B cell (primary cell): ENCODE measurements at regions not wholly inside any gene's neighbourhood (a gene's known extent, or its start where the extent isn't known, plus 50 kb on each side); places are given as distances from the start of the nearest gene placed in this dataset.

Experiments
- ATAC-seq: fragments of 200-7000 bp; cut with Tn5 transposase; one replicate; pipeline ENCODE4 v1.10.0; 2021; ENCODE audit warnings: low read depth, mild to moderate bottlenecking, moderate number of reproducible peaks, moderate library complexity
- CTCF ChIA-PET: fragments of 350-600 bp; sonication (Branson Sonifier 250); formaldehyde crosslinking; loops from one replicate; lab custom pipeline; 2021; ENCODE audit warnings: antibody characterized with exemption, inconsistent platforms; lab: Charles Lee
- POLR2A ChIA-PET: fragments of 350-600 bp; sonication (Branson Sonifier 250); formaldehyde crosslinking; loops from one replicate; lab custom pipeline; 2021; ENCODE audit warnings: antibody characterized with exemption; lab: Charles Lee
- DNase-seq: peaks from one replicate; pipeline ENCODE4 v3.0.0; 2013
- H2AFZ ChIP-seq: 2 replicates; pipeline ENCODE4 v1.6.1; 2012; ENCODE audit warnings: mild to moderate bottlenecking, low read depth, low read length; ENCODE audit not compliant: insufficient read depth, poor library complexity, severe bottlenecking
- H3K27ac ChIP-seq, 2 donors: 1 replicate in 1 of 2; 2 replicates in 1 of 2; pipeline ENCODE4 v1.5.1; 2012 to 2013; ENCODE audit warnings: low read length in 2 of 2, mild to moderate bottlenecking in 2 of 2, moderate library complexity in 1 of 2
- H3K27me3 ChIP-seq, 4 experiments: fragments of 200-600 bp in 1 of 4; sonication (generic) in 1 of 4; replicated peaks in 1 of 4; 1 replicate in 2 of 4; 2 replicates in 2 of 4; pipeline versions ENCODE4 v1.6.1 to v1.7.0; 2013 to 2016; ENCODE audit warnings: low read length in 3 of 4, mild to moderate bottlenecking in 2 of 4, mixed read lengths in 1 of 4, moderate library complexity in 1 of 4; ENCODE audit not compliant: insufficient read depth in 4 of 4, control insufficient read depth in 3 of 4; ENCODE audit errors: control extremely low read depth in 1 of 4
- H3K36me3 ChIP-seq, 2 experiments: replicated peaks in 1 of 2; 1 replicate in 1 of 2; 2 replicates in 1 of 2; pipeline versions ENCODE4 v1.6.1 to v1.7.1; 2013; ENCODE audit warnings: low read length in 1 of 2; ENCODE audit not compliant: insufficient read depth in 2 of 2, control insufficient read depth in 1 of 2; ENCODE audit errors: control extremely low read depth in 1 of 2, extremely low read depth in 1 of 2
- H3K4me1 ChIP-seq, 2 donors: fragments of 200-600 bp in 1 of 2; sonication (generic) in 1 of 2; 1 replicate in 1 of 2; 2 replicates in 1 of 2; pipeline versions ENCODE4 v1.5.1 to v1.6.1; 2013 to 2017; ENCODE audit warnings: low read length in 2 of 2; ENCODE audit not compliant: control insufficient read depth in 2 of 2, insufficient read depth in 2 of 2
- H3K4me2 ChIP-seq: replicated peaks from 2 replicates; pipeline ENCODE3; 2012; ENCODE audit warnings: mild to moderate bottlenecking, low read depth, low read length; ENCODE audit not compliant: poor library complexity, severe bottlenecking
- H3K4me3 ChIP-seq, 5 experiments: fragments of 200-600 bp in 1 of 5; sonication (generic) in 1 of 5; 1 replicate in 3 of 5; 2 replicates in 2 of 5; pipeline versions ENCODE4 v1.5.1 to v1.7.0; 2011 to 2016; ENCODE audit warnings: low read length in 4 of 5, mild to moderate bottlenecking in 4 of 5, low read depth in 2 of 5, control low read depth in 1 of 5, moderate library complexity in 1 of 5; ENCODE audit not compliant: insufficient read depth in 1 of 5; ENCODE audit errors: control extremely low read depth in 1 of 5, extremely low read depth in 1 of 5
- H3K79me2 ChIP-seq: fragments of 200-600 bp; sonication (generic); one replicate; pipeline ENCODE4 v1.6.0; 2016; ENCODE audit warnings: low read length; ENCODE audit not compliant: control insufficient read depth, insufficient read depth
- H3K9ac ChIP-seq: fragments of 200-600 bp; sonication (generic); 2 replicates; pipeline ENCODE4 v1.6.1; 2017; ENCODE audit warnings: mild to moderate bottlenecking, low read length, moderate library complexity
- H3K9me3 ChIP-seq, 3 donors: one replicate each; pipeline versions ENCODE4 v1.6.1 to v1.7.1; 2013; ENCODE audit warnings: low read length in 2 of 3; ENCODE audit not compliant: control insufficient read depth in 2 of 3, insufficient read depth in 1 of 3; ENCODE audit errors: control extremely low read depth in 1 of 3
- H4K20me1 ChIP-seq: 2 replicates; pipeline ENCODE4 v1.6.0; 2012; ENCODE audit warnings: mild to moderate bottlenecking, low read length; ENCODE audit not compliant: insufficient read depth, control insufficient read depth, poor library complexity, severe bottlenecking
- H3K27ac Mint-ChIP-seq: one replicate; pipeline ENCODE4 v1.8.0; 2021; ENCODE audit warnings: mixed read lengths
- H3K27me3 Mint-ChIP-seq: one replicate; pipeline ENCODE4 v1.8.0; 2021; ENCODE audit warnings: mixed read lengths
- H3K4me1 Mint-ChIP-seq: one replicate; pipeline ENCODE4 v1.8.0; 2021; ENCODE audit warnings: mixed read lengths
- H3K4me3 Mint-ChIP-seq: one replicate; pipeline ENCODE4 v1.8.0; 2021; ENCODE audit warnings: mixed read lengths
- H3K9me3 Mint-ChIP-seq: one replicate; pipeline ENCODE4 v1.8.0; 2022; ENCODE audit warnings: mixed read lengths; ENCODE audit not compliant: insufficient read depth
- CTCF ChIP-seq: fragments of 200-600 bp; IDR thresholded peaks from one replicate; pipeline ENCODE4 v1.8.0; 2022; ENCODE audit warnings: antibody characterized with exemption, mild to moderate bottlenecking
- EZH2 ChIP-seq: IDR thresholded peaks from 2 replicates; pipeline ENCODE4 v1.6.1; 2012; ENCODE audit warnings: borderline replicate concordance, low read depth, mild to moderate bottlenecking, moderate library complexity, low read length; ENCODE audit not compliant: insufficient read depth, poor library complexity, severe bottlenecking
- WGBS: methylation state at CpG from one replicate; pipeline ENCODE4 v1.1.5; 2013; ENCODE audit warnings: missing lambda C conversion rate; ENCODE audit not compliant: insufficient coverage; 5-methylcytosine and 5-hydroxymethylcytosine counted together
- intact Hi-C: fragments of 100-400 bp; cut with micrococcal nuclease; formaldehyde crosslinking; loops from one replicate; pipeline ENCODE4 v1.10.0; 2022

DNA sequence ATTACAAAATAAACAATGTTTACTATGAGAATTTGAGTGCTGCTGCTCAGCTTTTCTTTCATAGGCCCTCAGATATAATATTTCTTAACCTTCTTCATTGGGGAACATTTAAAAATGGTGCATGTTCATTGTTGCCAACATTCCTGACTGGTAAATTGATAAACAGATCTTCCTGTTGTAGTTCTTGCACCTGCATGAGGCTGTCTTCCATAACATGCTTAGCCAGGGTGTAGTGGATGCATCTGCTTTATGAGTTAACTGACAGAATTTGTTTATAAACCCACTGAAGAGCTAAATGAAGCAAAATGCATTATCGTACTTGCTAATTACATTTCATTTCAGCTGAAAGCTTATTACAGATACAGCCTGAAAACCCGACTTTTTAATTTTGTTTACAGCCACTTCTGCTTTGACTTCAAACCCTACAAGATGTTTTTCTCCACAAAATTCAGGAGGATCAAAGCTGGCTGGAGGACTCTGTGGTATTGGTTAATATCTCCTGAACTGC lies 177.2 kb downstream of the SEM1 start:
- intact Hi-C loops, result no loop called here
- Histone ChIP-seq H3K27ac (no peak overlapping the region), H3K27me3 (no peaks in the 10 kb centered on the region), H4K20me1 (no peaks in the 10 kb centered on the region), H3K4me3 (no peak overlapping the region), H3K4me1 (no peaks in the 10 kb centered on the region), H3K79me2 (no peaks in the 10 kb centered on the region), H3K4me2 (no peak overlapping the region), H2AFZ (no peak overlapping the region), H3K9ac (no peak overlapping the region), H3K36me3 (no peaks in the 10 kb centered on the region), H3K9me3 (no peaks in the 10 kb centered on the region)
- no peak overlapping the region for H3K27ac Mint-ChIP-seq
- DNase-seq, result no peak
- WGBS, result no CpG with 5 or more reads among the region's 2 CpGs
- no peak overlapping the region for H3K4me3 Mint-ChIP-seq
- H3K9me3 Mint-ChIP-seq, result no peaks in the 10 kb centered on the region
- POLR2A ChIA-PET, result no interaction called here
- peaks cover 19% of the 10 kb centered on the region for H3K27me3 Mint-ChIP-seq
- TF ChIP-seq EZH2, result no peak
- TF ChIP-seq CTCF, result no peak
- no peak for ATAC-seq
- CTCF ChIA-PET, result no interaction called here
- H3K4me1 Mint-ChIP-seq, result no peaks in the 10 kb centered on the region

DNA sequence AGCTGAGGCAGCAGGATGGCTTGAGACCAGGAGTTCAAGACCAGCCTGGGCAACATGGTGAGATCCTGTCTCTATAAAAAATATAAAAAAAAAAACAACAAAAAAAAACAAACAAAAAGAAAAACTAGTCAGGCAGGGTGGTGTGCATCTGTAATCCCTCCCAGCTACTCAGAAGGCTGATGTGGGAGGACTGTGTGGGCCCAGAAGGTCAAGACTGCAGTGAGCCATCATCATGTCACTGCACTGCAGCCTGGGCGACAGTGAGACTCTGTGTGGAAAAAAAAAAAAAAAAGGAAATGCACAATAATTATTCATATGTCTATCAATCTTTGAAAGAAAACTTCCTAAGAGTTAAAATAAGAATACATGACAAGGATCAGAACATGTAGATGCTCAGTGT lies 178.3 kb downstream of the SEM1 start:
- H3K4me3 ChIP-seq, result no peak overlapping the region
- H3K9ac ChIP-seq, result no peak overlapping the region
- DNase-seq (no peak), ATAC-seq (no peak)
- POLR2A ChIA-PET, result no interaction called here
- no peaks in the 10 kb centered on the region for H3K36me3 ChIP-seq
- CTCF ChIA-PET, result no interaction called here
- Mint-ChIP-seq H3K9me3 (no peaks in the 10 kb centered on the region), H3K27me3 (peaks cover 17% of the 10 kb centered on the region), H3K4me1 (no peaks in the 10 kb centered on the region), H3K4me3 (no peak overlapping the region), H3K27ac (no peak overlapping the region)
- no peaks in the 10 kb centered on the region for H3K79me2 ChIP-seq
- WGBS, result no CpG with 5 or more reads among the region's 1 CpG
- H3K9me3 ChIP-seq, result no peaks in the 10 kb centered on the region
- H3K4me2 ChIP-seq, result no peak overlapping the region
- H2AFZ ChIP-seq, result no peak overlapping the region
- H3K27ac ChIP-seq, result no peak overlapping the region
- intact Hi-C loops, result no loop called here
- no peaks in the 10 kb centered on the region for H3K27me3 ChIP-seq
- no peaks in the 10 kb centered on the region for H3K4me1 ChIP-seq
- no peaks in the 10 kb centered on the region for H4K20me1 ChIP-seq
- TF ChIP-seq CTCF, result no peak
- TF ChIP-seq EZH2, result no peak
